Fibroblast of lung (primary cell): ENCODE measurements at regions not wholly inside any gene's neighbourhood (a gene's known extent, or its start where the extent isn't known, plus 50 kb on each side); places are given as distances from the start of the nearest gene placed in this dataset.

Experiments
- DNase-seq, 2 donors: peaks; one replicate each; pipeline versions ENCODE4 v3.0.0 to v3.0.0-alpha.2; 2010; ENCODE audit warnings: low read depth in 2 of 2
- H2AFZ ChIP-seq: 2 replicates; pipeline ENCODE4 v1.5.1; 2012; ENCODE audit warnings: low read length, control low read depth, inconsistent platforms
- H3K27ac ChIP-seq: 2 replicates; pipeline ENCODE4 v1.5.1; 2011; ENCODE audit warnings: low read length, control low read depth; ENCODE audit not compliant: insufficient read depth
- H3K27me3 ChIP-seq: 2 replicates; pipeline ENCODE4 v1.5.1; 2011; ENCODE audit warnings: mild to moderate bottlenecking, low read length; ENCODE audit not compliant: control insufficient read depth, insufficient read depth
- H3K36me3 ChIP-seq: 2 replicates; pipeline ENCODE4 v1.5.1; 2011; ENCODE audit warnings: low read length; ENCODE audit not compliant: control insufficient read depth, insufficient read depth
- H3K4me1 ChIP-seq: 2 replicates; pipeline ENCODE4 v1.5.1; 2011; ENCODE audit warnings: low read length; ENCODE audit not compliant: control insufficient read depth, insufficient read depth; ENCODE audit errors: extremely low read depth
- H3K4me2 ChIP-seq: 2 replicates; pipeline ENCODE4 v1.5.1; 2011; ENCODE audit warnings: low read length, control low read depth; ENCODE audit not compliant: insufficient read depth; ENCODE audit errors: extremely low read depth
- H3K4me3 ChIP-seq, 4 experiments: fragments of 200-600 bp in 1 of 4; sonication (generic) in 1 of 4; replicated peaks in 1 of 4; 2 replicates each; pipeline ENCODE4 v1.5.1; 2011 to 2016; ENCODE audit warnings: low read length in 4 of 4, low read depth in 3 of 4, mild to moderate bottlenecking in 3 of 4, control low read depth in 2 of 4, inconsistent platforms in 1 of 4, mixed read lengths in 1 of 4; ENCODE audit not compliant: insufficient read depth in 1 of 4; ENCODE audit errors: control extremely low read depth in 1 of 4
- H3K79me2 ChIP-seq: 2 replicates; pipeline ENCODE4 v1.5.1; 2012; ENCODE audit warnings: mild to moderate bottlenecking, low read length, inconsistent platforms; ENCODE audit not compliant: control insufficient read depth, insufficient read depth
- H3K9ac ChIP-seq: 2 replicates; pipeline ENCODE4 v1.5.1; 2011; ENCODE audit warnings: mild to moderate bottlenecking, low read length, control low read depth; ENCODE audit not compliant: insufficient read depth
- H3K9me3 ChIP-seq: 2 replicates; pipeline ENCODE4 v1.5.1; 2012; ENCODE audit warnings: low read depth, low read length; ENCODE audit not compliant: control insufficient read depth, insufficient read depth
- H4K20me1 ChIP-seq: 2 replicates; pipeline ENCODE4 v1.5.1; 2011; ENCODE audit warnings: low read length; ENCODE audit not compliant: control insufficient read depth, insufficient read depth; ENCODE audit errors: extremely low read depth
- EZH2 ChIP-seq: IDR thresholded peaks from 2 replicates; pipeline ENCODE4 v1.5.1; 2012; ENCODE audit warnings: low read length, control low read depth, mild to moderate bottlenecking; ENCODE audit errors: missing control alignments
- TF ChIP-seq, protein P1 (sequence below), 2 donors: IDR thresholded peaks in 1 of 2; conservative IDR thresholded peaks in 1 of 2; 1 replicate in 1 of 2; 2 replicates in 1 of 2; pipeline ENCODE4 v1.5.1; 2011 to 2012; ENCODE audit warnings: low read length in 2 of 2, control low read depth in 1 of 2, inconsistent platforms in 1 of 2, low read depth in 1 of 2, mild to moderate bottlenecking in 1 of 2

DNA sequence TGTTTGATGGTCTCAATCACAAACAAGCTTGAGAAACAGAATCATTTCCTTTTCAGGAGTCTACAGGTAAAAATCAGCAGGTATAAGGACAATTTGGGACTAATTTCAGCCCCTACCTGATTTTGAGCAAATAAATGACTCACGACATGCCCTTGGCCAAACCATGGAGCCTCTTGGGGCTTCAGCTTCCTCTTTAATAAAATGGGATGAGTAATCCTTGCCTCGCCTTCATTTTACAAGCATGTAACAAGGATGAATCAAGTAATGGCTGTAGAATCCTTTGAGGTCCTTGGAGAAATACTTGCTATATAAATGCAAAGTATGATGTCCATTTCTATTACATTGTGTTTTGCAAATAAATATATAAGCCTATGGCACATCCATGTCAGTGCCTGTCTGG lies 212.8 kb upstream of the PODXL start:
- H3K4me2 ChIP-seq, result no peak overlapping the region
- H3K27me3 ChIP-seq, result no peaks in the 10 kb centered on the region
- H3K9me3 ChIP-seq, result no peaks in the 10 kb centered on the region
- H3K36me3 ChIP-seq, result no peaks in the 10 kb centered on the region
- H3K4me1 ChIP-seq, result no peaks in the 10 kb centered on the region
- no peak overlapping the region for H2AFZ ChIP-seq
- H4K20me1 ChIP-seq, result no peaks in the 10 kb centered on the region
- H3K79me2 ChIP-seq, result no peaks in the 10 kb centered on the region
- peak in 1 of 2 donors; percentile 0 for DNase-seq
- H3K27ac ChIP-seq, result no peak overlapping the region
- H3K4me3 ChIP-seq, result no peak overlapping the region
- TF ChIP-seq EZH2, result no peak
- TF ChIP-seq, protein P1, sequence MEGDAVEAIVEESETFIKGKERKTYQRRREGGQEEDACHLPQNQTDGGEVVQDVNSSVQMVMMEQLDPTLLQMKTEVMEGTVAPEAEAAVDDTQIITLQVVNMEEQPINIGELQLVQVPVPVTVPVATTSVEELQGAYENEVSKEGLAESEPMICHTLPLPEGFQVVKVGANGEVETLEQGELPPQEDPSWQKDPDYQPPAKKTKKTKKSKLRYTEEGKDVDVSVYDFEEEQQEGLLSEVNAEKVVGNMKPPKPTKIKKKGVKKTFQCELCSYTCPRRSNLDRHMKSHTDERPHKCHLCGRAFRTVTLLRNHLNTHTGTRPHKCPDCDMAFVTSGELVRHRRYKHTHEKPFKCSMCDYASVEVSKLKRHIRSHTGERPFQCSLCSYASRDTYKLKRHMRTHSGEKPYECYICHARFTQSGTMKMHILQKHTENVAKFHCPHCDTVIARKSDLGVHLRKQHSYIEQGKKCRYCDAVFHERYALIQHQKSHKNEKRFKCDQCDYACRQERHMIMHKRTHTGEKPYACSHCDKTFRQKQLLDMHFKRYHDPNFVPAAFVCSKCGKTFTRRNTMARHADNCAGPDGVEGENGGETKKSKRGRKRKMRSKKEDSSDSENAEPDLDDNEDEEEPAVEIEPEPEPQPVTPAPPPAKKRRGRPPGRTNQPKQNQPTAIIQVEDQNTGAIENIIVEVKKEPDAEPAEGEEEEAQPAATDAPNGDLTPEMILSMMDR (conservative IDR thresholded peaks at IDR 0.05 in 1 of 2, IDR thresholded peaks at IDR 0.05 in 1 of 2; ENCODE audit: low read depth in 1 of 2, low read length in 2 of 2), result no peak
- no peak overlapping the region for H3K9ac ChIP-seq

DNA sequence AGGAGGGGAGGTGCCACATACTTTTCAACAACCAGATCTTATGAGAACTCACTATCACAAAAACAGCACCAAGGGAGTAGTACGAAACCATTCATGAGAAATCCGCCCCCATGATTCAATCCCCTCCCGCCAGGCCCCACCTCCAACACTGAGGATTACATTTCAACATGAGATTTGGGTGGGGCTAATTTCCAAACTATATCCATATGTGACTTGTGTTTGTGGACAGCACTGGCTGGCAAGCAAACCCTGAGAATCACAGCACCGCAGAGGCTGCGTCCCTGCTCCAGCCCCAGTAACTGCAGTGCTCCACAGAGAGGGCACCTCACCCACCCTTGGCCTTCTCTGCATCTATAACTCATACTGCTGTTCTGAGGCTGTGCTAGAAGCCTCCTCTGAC lies 211.2 kb upstream of the PODXL start:
- Histone ChIP-seq H2AFZ (no peak overlapping the region), H3K27me3 (no peaks in the 10 kb centered on the region), H3K79me2 (no peaks in the 10 kb centered on the region), H3K4me3 (no peak overlapping the region), H3K9me3 (no peaks in the 10 kb centered on the region), H3K36me3 (no peaks in the 10 kb centered on the region), H3K9ac (no peak overlapping the region), H4K20me1 (no peaks in the 10 kb centered on the region), H3K27ac (no peak overlapping the region), H3K4me2 (no peak overlapping the region), H3K4me1 (no peaks in the 10 kb centered on the region)
- DNase-seq, result no peak
- no peak for TF ChIP-seq EZH2
- TF ChIP-seq, protein P1 (conservative IDR thresholded peaks at IDR 0.05 in 1 of 2, IDR thresholded peaks at IDR 0.05 in 1 of 2; ENCODE audit: low read depth in 1 of 2, low read length in 2 of 2), result no peak

DNA sequence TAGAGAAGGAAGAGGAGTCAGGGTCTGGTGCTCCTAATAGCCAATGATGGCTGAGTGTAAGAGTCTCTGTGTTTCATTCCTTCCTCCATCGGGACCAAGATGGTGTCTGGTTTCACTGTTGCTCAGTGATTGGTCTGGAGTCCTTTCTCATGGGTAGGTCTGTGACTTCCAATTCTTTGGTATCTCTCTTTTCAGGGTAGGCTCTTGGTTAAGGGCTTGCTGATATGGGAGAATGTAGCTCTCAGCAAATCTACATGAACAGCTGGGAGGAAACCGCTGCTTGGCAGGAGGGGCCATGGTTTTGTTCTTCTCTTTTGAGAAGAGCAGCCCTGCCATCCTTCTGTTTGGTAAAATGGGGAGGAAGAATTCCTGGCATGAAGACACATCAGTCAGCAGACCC lies 209.1 kb upstream of the PODXL start:
- Histone ChIP-seq H4K20me1 (no peaks in the 10 kb centered on the region), H3K27me3 (no peaks in the 10 kb centered on the region), H3K4me1 (no peaks in the 10 kb centered on the region), H3K36me3 (no peaks in the 10 kb centered on the region), H3K79me2 (no peaks in the 10 kb centered on the region), H3K4me3 (no peak overlapping the region), H3K4me2 (no peak overlapping the region), H3K9ac (no peak overlapping the region), H2AFZ (no peak overlapping the region), H3K9me3 (no peaks in the 10 kb centered on the region), H3K27ac (no peak overlapping the region)
- DNase-seq, result no peak
- no peak for TF ChIP-seq EZH2
- TF ChIP-seq, protein P1 (conservative IDR thresholded peaks at IDR 0.05 in 1 of 2, IDR thresholded peaks at IDR 0.05 in 1 of 2; ENCODE audit: low read depth in 1 of 2, low read length in 2 of 2), result no peak
